ENCODE measurements at regions not wholly inside any gene's neighbourhood (a gene's known extent, or its start where the extent isn't known, plus 50 kb on each side); places are given as distances from the start of the nearest gene placed in this dataset.

DNA sequence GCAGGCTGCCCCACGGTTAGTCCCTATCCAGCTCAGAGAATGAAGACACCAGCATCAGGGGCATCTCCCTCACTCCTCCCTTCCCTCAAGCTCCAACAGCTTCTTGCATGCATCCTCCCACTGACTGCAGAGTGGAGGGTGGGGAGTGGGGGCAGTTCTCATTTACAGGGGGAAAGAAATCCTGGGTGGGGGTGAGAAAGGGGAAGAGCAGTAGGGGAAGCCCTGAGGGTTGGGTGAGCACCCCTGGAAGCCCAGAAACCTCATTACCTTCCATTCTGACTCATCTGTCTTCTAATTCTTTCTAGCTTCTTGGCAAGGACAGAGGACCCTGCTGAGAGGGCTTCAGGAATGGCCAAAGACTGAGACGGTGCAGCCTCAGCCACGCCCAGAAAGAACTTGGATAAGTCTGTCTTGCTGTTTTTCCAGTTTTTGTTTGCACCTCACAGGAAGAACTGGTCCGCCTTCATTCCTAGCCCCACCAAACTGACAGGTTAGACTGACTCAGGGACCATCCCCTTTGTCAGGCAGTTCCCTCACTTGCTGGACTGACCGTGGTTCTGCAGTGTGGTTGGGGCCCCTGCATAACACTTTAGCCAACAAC, 52.5 kb upstream of the WSB1 start:
- Histone ChIP-seq H3K9ac (ENCODE audit: low read depth in 1 of 2, low read length in 2 of 2) (no peak overlapping the region), H3K9me3 (ENCODE audit: control insufficient read depth in 4 of 4, low read length in 3 of 4) (no peaks in the 10 kb centered on the region), H3K36me3 (ENCODE audit: control insufficient read depth in 4 of 4, insufficient read depth in 3 of 4, low read depth in 1 of 4, low read length in 3 of 4) (no peaks in the 10 kb centered on the region), H3K27ac (ENCODE audit: low read depth in 1 of 2, low read length in 2 of 2) (no peak overlapping the region), H3K4me3 (ENCODE audit: low read depth in 1 of 3, low read length in 3 of 3) (no peak overlapping the region), H3K27me3 (ENCODE audit: control insufficient read depth in 4 of 4, insufficient read depth in 4 of 4, low read length in 3 of 4) (no peaks in the 10 kb centered on the region), H3K4me1 (ENCODE audit: control insufficient read depth in 4 of 4, insufficient read depth in 4 of 4, low read length in 3 of 4) (peaks cover 8 to 26% (median 18%) of the 10 kb centered on the region in 4 donors)
- 77% methylated on average over 5 of the region's 5 CpGs for WGBS
- no peak for TF ChIP-seq SP1 (IDR thresholded peaks at IDR 0.05)
- no peak for TF ChIP-seq HNF4A (conservative IDR thresholded peaks at IDR 0.05)
- no peak for TF ChIP-seq RAD21 (IDR thresholded peaks at IDR 0.05)
- no peak for TF ChIP-seq MAX (IDR thresholded peaks at IDR 0.05)
- no peak for TF ChIP-seq FOXA2 (IDR thresholded peaks at IDR 0.05)
- no peak for TF ChIP-seq JUND (IDR thresholded peaks at IDR 0.05)
- TF ChIP-seq YY1 (IDR thresholded peaks at IDR 0.05) = no peak
- TF ChIP-seq GABPA (IDR thresholded peaks at IDR 0.05 in 1 of 2, conservative IDR thresholded peaks at IDR 0.05 in 1 of 2) = no peak
- TF ChIP-seq TAF1 (conservative IDR thresholded peaks at IDR 0.05) = no peak
- DNase-seq (ENCODE audit: low spot score) = no peak

DNA sequence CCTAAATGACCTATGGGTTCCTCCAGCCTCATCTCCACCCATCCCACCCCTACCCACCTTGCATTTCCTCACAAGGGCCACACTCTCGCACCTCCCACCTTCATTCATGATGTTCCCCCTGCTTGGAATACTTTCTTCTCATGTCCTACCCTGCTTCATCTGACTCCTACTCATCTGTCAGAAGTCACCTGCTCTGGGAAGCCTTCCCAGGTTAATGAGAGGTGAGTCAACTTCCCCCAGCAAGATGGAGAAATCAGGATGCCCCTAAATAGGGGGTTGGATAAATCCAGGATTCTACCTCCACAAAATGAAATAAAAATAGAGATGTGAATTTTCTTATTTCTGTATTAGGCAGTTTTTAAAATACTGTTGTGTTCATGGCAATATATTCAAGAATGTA, 51.0 kb upstream of the WSB1 start:
- Histone ChIP-seq H3K4me3 (ENCODE audit: low read depth in 1 of 3, low read length in 3 of 3) (no peak overlapping the region), H3K9ac (ENCODE audit: low read depth in 1 of 2, low read length in 2 of 2) (no peak overlapping the region), H3K27ac (ENCODE audit: low read depth in 1 of 2, low read length in 2 of 2) (no peak overlapping the region), H3K4me1 (ENCODE audit: control insufficient read depth in 4 of 4, insufficient read depth in 4 of 4, low read length in 3 of 4) (peaks cover 12 to 36% (median 28%) of the 10 kb centered on the region in 4 donors), H3K9me3 (ENCODE audit: control insufficient read depth in 4 of 4, low read length in 3 of 4) (no peaks in the 10 kb centered on the region), H3K27me3 (ENCODE audit: control insufficient read depth in 4 of 4, insufficient read depth in 4 of 4, low read length in 3 of 4) (no peaks in the 10 kb centered on the region), H3K36me3 (ENCODE audit: control insufficient read depth in 4 of 4, insufficient read depth in 3 of 4, low read depth in 1 of 4, low read length in 3 of 4) (no peaks in the 10 kb centered on the region)
- TF ChIP-seq FOXA2 (IDR thresholded peaks at IDR 0.05) (no peak), RAD21 (IDR thresholded peaks at IDR 0.05) (no peak), YY1 (IDR thresholded peaks at IDR 0.05) (no peak), RXRA (IDR thresholded peaks at IDR 0.05) (no peak), EGR1 (IDR thresholded peaks at IDR 0.05; ENCODE audit: low read depth in 2 of 2) (no peak), REST (IDR thresholded peaks at IDR 0.05) (no peak), ATF3 (IDR thresholded peaks at IDR 0.05) (no peak), MAX (IDR thresholded peaks at IDR 0.05) (no peak), JUND (IDR thresholded peaks at IDR 0.05) (no peak), NR2F2 (IDR thresholded peaks at IDR 0.05) (no peak), FOXA1 (IDR thresholded peaks at IDR 0.05) (no peak), SP1 (IDR thresholded peaks at IDR 0.05) (no peak), CTCF (IDR thresholded peaks at IDR 0.05; ENCODE audit: low read depth, low read length, missing input control) (no peak), HNF4G (IDR thresholded peaks at IDR 0.05) (no peak), GABPA (IDR thresholded peaks at IDR 0.05 in 1 of 2, conservative IDR thresholded peaks at IDR 0.05 in 1 of 2) (no peak), TAF1 (conservative IDR thresholded peaks at IDR 0.05) (no peak), HNF4A (conservative IDR thresholded peaks at IDR 0.05) (no peak)
- TF ChIP-seq, protein P1, sequence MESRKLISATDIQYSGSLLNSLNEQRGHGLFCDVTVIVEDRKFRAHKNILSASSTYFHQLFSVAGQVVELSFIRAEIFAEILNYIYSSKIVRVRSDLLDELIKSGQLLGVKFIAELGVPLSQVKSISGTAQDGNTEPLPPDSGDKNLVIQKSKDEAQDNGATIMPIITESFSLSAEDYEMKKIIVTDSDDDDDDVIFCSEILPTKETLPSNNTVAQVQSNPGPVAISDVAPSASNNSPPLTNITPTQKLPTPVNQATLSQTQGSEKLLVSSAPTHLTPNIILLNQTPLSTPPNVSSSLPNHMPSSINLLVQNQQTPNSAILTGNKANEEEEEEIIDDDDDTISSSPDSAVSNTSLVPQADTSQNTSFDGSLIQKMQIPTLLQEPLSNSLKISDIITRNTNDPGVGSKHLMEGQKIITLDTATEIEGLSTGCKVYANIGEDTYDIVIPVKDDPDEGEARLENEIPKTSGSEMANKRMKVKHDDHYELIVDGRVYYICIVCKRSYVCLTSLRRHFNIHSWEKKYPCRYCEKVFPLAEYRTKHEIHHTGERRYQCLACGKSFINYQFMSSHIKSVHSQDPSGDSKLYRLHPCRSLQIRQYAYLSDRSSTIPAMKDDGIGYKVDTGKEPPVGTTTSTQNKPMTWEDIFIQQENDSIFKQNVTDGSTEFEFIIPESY (IDR thresholded peaks at IDR 0.05) = no peak
- DNase-seq (ENCODE audit: low spot score) = no peak
- 94% methylated on average over 1 of the region's 1 CpG for WGBS

All from liver (tissue), 8 donors.